D721Med (cell line): ENCODE measurements at regions not wholly inside any gene's neighbourhood (a gene's known extent, or its start where the extent isn't known, plus 50 kb on each side); places are given as distances from the start of the nearest gene placed in this dataset.

ENCODE experiments used
- DNase-seq: peaks from one replicate; pipeline ENCODE4 v3.0.0; 2011; ENCODE audit warnings: low spot score; ENCODE audit not compliant: insufficient read length
- FAIRE-seq: peaks from 2 replicates; lab custom pipeline; 2011; peaks lifted over from hg19 to GRCh38; lab: Jason Lieb, UNC
- TF ChIP-seq, protein P1 (sequence below): IDR thresholded peaks from 2 replicates; pipeline ENCODE4 v1.5.1; 2012; ENCODE audit warnings: mild to moderate bottlenecking, control low read depth; ENCODE audit not compliant: insufficient read depth; ENCODE audit errors: missing control alignments

DNA sequence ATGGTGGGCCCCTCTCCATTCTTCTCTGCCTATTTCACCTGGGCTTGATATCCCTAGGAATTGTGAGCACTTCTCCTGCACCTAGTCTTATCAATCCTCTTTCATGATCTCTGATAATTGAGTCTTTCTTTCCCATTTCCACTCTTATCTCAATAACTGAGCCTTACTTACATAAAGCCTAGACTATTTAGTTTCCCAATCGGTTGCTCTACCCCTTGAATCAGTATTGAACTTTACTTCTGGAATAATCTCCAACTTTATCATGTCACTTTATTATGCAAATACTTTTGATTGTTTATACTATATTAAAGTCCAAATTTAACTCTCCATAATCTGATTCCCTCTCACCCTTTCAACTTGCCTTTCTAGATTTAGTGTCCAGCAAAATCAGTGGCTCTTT is 222.7 kb downstream of the SPRY1 start:
- FAIRE-seq, result no peak
- TF ChIP-seq, protein P1, sequence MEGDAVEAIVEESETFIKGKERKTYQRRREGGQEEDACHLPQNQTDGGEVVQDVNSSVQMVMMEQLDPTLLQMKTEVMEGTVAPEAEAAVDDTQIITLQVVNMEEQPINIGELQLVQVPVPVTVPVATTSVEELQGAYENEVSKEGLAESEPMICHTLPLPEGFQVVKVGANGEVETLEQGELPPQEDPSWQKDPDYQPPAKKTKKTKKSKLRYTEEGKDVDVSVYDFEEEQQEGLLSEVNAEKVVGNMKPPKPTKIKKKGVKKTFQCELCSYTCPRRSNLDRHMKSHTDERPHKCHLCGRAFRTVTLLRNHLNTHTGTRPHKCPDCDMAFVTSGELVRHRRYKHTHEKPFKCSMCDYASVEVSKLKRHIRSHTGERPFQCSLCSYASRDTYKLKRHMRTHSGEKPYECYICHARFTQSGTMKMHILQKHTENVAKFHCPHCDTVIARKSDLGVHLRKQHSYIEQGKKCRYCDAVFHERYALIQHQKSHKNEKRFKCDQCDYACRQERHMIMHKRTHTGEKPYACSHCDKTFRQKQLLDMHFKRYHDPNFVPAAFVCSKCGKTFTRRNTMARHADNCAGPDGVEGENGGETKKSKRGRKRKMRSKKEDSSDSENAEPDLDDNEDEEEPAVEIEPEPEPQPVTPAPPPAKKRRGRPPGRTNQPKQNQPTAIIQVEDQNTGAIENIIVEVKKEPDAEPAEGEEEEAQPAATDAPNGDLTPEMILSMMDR, result no peak
- no peak for DNase-seq

DNA sequence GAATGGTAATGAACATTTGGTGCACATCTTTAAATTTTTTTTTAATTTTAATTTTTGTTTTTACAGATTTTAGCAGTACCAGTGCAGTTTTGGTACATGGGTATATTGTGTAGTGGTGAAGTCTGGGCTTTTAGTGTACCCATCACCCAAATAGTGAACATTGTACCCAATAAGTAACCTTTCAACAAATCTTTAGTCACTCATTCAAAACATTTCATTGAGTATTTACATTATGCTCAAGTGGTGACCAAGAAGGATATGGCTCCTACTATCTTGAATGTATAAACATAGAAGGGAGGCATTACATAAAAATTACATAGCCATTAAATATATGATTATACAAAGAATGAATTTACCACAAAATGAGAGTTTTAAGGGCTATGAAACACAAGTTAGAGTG is 223.3 kb downstream of the SPRY1 start:
- DNase-seq, result no peak
- FAIRE-seq, result no peak
- TF ChIP-seq, protein P1, result no peak

DNA sequence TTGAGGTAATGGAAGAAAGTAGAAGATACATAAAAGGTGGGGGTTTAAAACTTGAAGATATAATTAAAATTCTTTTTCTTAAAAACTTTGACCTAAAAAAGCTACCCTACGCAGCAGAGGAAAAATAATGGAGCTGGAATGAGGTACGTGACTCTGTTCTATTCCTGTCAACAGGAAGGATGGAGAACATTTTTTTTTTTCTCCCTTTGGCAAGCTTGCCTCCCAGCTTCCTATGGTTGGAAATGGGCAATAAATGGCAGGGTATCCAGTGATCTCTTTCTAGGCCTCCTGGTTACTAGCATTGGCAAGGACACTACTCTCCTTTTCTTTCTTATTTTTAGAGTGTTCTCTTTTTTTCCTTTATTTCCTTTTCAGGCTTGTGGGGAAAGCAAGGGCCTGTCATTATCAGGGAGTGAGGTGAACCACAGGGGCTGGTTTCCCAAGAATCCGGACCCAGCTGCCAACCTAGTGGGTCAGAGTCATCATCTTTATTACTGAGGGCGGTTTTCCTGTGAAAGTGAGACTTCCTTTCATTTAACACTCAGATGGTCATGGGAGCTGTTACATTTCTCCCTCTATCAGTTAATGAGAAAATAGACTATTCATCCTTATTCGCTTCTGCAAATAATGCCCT is 224.6 kb downstream of the SPRY1 start:
- no peak for FAIRE-seq
- TF ChIP-seq, protein P1, result no peak
- no peak for DNase-seq

DNA sequence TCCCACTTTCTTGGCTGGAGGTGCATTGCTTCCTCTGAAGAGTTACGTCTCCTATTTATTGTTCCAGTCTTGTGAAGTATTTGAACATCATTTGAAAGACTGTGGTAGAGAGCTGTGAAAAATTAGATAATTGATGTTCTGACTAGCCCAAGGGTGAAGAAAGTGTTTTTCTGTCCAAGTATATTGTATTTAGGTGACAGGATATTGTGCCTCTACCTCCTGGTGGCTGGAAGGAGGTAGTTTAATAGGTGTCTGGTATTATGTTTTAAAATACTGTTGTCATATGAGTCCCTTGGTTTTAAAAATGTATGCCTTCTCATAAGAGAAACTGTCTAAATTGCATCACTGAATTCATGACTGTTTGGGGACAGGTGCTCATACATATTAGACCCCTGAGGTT is 226.0 kb downstream of the SPRY1 start:
- FAIRE-seq (no peak), DNase-seq (no peak)
- TF ChIP-seq, protein P1, result no peak

DNA sequence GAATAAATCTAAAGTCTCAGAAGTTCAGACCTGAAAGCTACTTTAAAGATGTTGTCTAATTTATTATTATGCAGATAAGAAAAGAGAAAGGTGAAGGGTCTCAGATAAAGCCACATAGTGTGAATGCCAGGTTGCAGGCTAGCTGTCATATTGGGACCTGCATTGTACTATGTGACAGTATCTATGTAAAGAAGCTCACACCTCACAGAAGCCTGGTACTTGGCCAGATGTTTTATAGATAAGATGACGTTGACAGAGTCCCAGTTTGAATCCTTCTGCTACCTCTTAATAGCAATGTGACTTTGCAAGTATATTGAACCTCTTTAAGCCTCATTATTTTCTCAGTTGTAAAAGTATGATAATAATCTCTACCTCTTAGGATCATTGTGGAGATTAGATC is 227.0 kb downstream of the SPRY1 start:
- TF ChIP-seq, protein P1, result no peak
- DNase-seq (no peak), FAIRE-seq (no peak)

DNA sequence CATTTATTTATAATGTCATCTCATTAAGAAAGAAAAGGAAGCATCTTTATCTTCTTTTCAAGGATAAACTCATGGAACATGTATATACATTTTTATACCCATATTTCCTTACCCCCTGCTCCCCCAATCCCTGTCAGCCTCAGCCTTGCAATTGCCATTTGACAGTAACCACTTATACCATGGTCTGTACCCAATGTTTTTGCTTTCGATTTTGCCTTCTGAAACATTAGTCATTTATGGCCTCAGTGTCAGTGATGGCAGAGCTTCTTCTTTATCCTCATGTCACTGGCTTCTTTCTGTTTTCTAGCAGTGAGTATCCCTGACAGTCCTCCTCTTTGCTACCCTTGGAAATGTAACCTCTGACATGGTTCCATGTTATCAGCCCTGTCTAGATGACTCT is 228.4 kb downstream of the SPRY1 start:
- FAIRE-seq, result no peak
- no peak for DNase-seq
- TF ChIP-seq, protein P1, result no peak

DNA sequence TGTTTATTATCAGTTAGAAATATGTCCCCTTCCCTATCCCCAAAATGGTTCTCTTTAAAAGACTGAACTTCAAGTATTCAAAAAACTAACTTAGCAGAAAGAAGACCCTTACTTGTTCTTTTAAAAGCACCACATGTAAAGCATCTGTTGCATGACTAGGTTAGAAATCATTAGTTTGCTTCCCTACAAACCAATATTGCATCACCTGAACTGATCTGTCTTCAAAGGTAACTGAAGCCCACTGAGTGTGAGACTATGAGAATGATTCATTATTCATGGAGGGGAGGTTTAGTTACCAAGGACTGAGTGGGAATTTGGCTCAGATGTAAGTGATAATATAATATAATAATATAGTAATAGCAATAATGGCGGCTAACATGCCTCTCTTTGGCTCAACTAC is 231.7 kb downstream of the SPRY1 start:
- TF ChIP-seq, protein P1, result no peak
- FAIRE-seq (no peak), DNase-seq (no peak)
